CMK (cell line): ENCODE measurements at regions not wholly inside any gene's neighbourhood (a gene's known extent, or its start where the extent isn't known, plus 50 kb on each side); places are given as distances from the start of the nearest gene placed in this dataset.
"Not testable (repeated sequence)": the region's sequence is repeated elsewhere in the genome, so short reads cannot be mapped to it uniquely, and the experiment has no call there.

ENCODE experiments used
- DNase-seq: peaks from one replicate; pipeline ENCODE4 v3.0.0-alpha.2; 2010; ENCODE audit warnings: low read depth

- DNase-seq, result no peak
Observed at GRCh38 chr6:103784117-103784516, 1075.6 kb downstream of the HACE1 start.

GRCh38 chr6:103783329-103783728, 1076.4 kb downstream of the HACE1 start:
- no peak for DNase-seq

GRCh38 chr6:103769431-103769830, 1090.3 kb downstream of the HACE1 start:
- no peak for DNase-seq

- no peak for DNase-seq
Observed at GRCh38 chr6:103750603-103751002, 1109.1 kb downstream of the HACE1 start.

GRCh38 chr6:103734016-103734415, 1125.7 kb downstream of the HACE1 start:
- no peak for DNase-seq

- no peak for DNase-seq
Observed at GRCh38 chr6:103729658-103730057, 1130.1 kb downstream of the HACE1 start.

GRCh38 chr6:103723438-103724322, 1136.0 kb downstream of the HACE1 start:
- DNase-seq, result no peak

- DNase-seq, result no peak
Observed at GRCh38 chr6:103722683-103723082, 1137.0 kb downstream of the HACE1 start.

GRCh38 chr6:103721923-103722322, 1137.8 kb downstream of the HACE1 start:
- DNase-seq, result no peak

GRCh38 chr6:103720393-103720792, 1139.3 kb downstream of the HACE1 start:
- DNase-seq, result no peak

GRCh38 chr6:103719545-103719944, 1140.2 kb downstream of the HACE1 start:
- DNase-seq, result no peak

GRCh38 chr6:103715269-103715668, 1144.5 kb downstream of the HACE1 start:
- DNase-seq, result no peak

- not testable (repeated sequence) for DNase-seq
Observed at GRCh38 chr6:103709236-103709635, 1150.5 kb downstream of the HACE1 start.

- DNase-seq, result no peak
Observed at GRCh38 chr6:103707596-103708325, 1152.0 kb downstream of the HACE1 start.

- DNase-seq, result no peak
Observed at GRCh38 chr6:103699769-103700168, 1160.0 kb downstream of the HACE1 start.

- DNase-seq, result no peak
Observed at GRCh38 chr6:103687430-103687829, 1172.3 kb downstream of the HACE1 start.

GRCh38 chr6:103680116-103680515, 1179.6 kb downstream of the HACE1 start:
- no peak for DNase-seq

GRCh38 chr6:103677290-103677689, 1182.4 kb downstream of the HACE1 start:
- DNase-seq, result no peak

- no peak for DNase-seq
Observed at GRCh38 chr6:103675807-103676406, 1183.8 kb downstream of the HACE1 start.

GRCh38 chr6:103674790-103675189, 1184.9 kb downstream of the HACE1 start:
- no peak for DNase-seq

GRCh38 chr6:103672169-103672568, 1187.5 kb downstream of the HACE1 start:
- DNase-seq, result no peak

- DNase-seq, result no peak
Observed at GRCh38 chr6:103629613-103630012, 1230.1 kb downstream of the HACE1 start.

- DNase-seq, result no peak
Observed at GRCh38 chr6:103617642-103618041, 1242.1 kb downstream of the HACE1 start.
